ENCODE measurements at regions not wholly inside any gene's neighbourhood (a gene's known extent, or its start where the extent isn't known, plus 50 kb on each side); places are given as distances from the start of the nearest gene placed in this dataset.

DNA sequence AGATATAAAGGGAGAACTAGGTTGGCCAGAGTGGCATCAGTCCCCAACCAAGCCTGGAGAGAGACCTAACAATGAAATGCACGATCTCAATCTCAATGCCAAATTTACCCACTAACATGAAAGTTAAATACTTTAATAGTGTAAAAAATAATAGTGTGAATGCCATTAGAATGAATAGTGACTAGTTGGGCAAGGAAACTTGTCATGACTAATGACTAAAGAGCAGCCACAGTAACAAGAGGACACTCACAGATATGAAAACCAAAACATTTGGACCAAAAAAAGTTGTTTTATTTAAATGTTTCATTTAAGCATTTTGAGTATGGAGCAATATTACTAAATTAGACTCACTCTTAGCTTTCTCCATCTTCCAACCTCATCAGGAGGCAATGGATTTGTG lies 1853.8 kb downstream of the EFNA5 start:
- TF ChIP-seq, protein P1, sequence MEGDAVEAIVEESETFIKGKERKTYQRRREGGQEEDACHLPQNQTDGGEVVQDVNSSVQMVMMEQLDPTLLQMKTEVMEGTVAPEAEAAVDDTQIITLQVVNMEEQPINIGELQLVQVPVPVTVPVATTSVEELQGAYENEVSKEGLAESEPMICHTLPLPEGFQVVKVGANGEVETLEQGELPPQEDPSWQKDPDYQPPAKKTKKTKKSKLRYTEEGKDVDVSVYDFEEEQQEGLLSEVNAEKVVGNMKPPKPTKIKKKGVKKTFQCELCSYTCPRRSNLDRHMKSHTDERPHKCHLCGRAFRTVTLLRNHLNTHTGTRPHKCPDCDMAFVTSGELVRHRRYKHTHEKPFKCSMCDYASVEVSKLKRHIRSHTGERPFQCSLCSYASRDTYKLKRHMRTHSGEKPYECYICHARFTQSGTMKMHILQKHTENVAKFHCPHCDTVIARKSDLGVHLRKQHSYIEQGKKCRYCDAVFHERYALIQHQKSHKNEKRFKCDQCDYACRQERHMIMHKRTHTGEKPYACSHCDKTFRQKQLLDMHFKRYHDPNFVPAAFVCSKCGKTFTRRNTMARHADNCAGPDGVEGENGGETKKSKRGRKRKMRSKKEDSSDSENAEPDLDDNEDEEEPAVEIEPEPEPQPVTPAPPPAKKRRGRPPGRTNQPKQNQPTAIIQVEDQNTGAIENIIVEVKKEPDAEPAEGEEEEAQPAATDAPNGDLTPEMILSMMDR (IDR thresholded peaks at IDR 0.05 in 4 of 5, conservative IDR thresholded peaks at IDR 0.05 in 1 of 5) = no peak
- TF ChIP-seq POLR2A (IDR thresholded peaks at IDR 0.05) = no peak
